ENCODE measurements at regions not wholly inside any gene's neighbourhood (a gene's known extent, or its start where the extent isn't known, plus 50 kb on each side); places are given as distances from the start of the nearest gene placed in this dataset.

- no peaks in the 10 kb centered on the region for H3K4me1 ChIP-seq (ENCODE audit: insufficient read depth, low read length)
- DNase-seq (no peak), ATAC-seq (no peak)
- H3K36me3 ChIP-seq (ENCODE audit: low read depth, low read length) = no peaks in the 10 kb centered on the region
- no peak overlapping the region for H2AFZ ChIP-seq (ENCODE audit: low read length)
- no peak overlapping the region for H3K4me2 ChIP-seq (ENCODE audit: low read length)
- H3K27ac ChIP-seq (ENCODE audit: low read length) = no peak overlapping the region
- no TSS peak for BruUV-seq (replicated peaks)
- CTCF ChIA-PET = no interaction called here
- H4K20me1 ChIP-seq (ENCODE audit: low read length) = no peaks in the 10 kb centered on the region
- no peak overlapping the region for H3K4me3 ChIP-seq (ENCODE audit: low read length)
- no peaks in the 10 kb centered on the region for H3F3A ChIP-seq (ENCODE audit: low read length, unreplicated experiment)
- intact Hi-C loops (cut with micrococcal nuclease) = no loop called here
- TF ChIP-seq EZH2 (IDR thresholded peaks at IDR 0.05; ENCODE audit: low read length, unreplicated experiment) (no peak), CTCF (conservative IDR thresholded peaks at IDR 0.05; ENCODE audit: low read depth, low read length) (no peak), EZH2phosphoT487 (IDR thresholded peaks at IDR 0.05; ENCODE audit: borderline replicate concordance, low read length) (no peak)
- H3K27me3 ChIP-seq (ENCODE audit: low read length) = no peaks in the 10 kb centered on the region
- H3K9me2 ChIP-seq (replicated peaks; ENCODE audit: low read length) = no peaks in the 10 kb centered on the region
- H3K9ac ChIP-seq (ENCODE audit: low read length) = no peak overlapping the region
- POLR2A ChIA-PET (ENCODE audit: unreplicated experiment) = no interaction called here
- no peaks in the 10 kb centered on the region for H3K9me3 ChIP-seq (ENCODE audit: low read length)
- H3K79me2 ChIP-seq (ENCODE audit: low read length) = no peaks in the 10 kb centered on the region
Measured at GRCh38 chr16:52825892-52826291, 226.8 kb downstream of the CHD9NB start.

DNA sequence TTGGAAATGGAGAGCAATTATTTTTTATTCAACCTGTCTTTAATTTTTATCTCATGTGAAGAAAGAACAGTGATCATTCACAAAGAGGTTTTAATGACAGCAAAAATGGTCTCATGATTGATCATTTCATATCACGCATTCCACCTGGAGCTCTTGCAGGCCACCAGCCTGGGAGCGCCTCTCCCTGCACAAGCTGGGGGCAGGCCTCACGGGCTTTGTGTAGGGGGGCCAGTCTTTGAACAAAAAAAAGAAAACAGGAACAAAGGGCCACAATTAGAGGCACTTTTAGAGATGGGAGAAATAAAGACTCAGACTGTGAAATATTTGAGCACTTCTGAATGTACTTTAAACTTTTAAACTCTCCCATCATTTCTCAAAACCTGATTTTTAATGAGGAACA lies 232.9 kb downstream of the CHD9NB start:
- no TSS peak for BruUV-seq (replicated peaks)
- Histone ChIP-seq H3K27ac (ENCODE audit: low read length) (no peak overlapping the region), H3K27me3 (ENCODE audit: low read length) (no peaks in the 10 kb centered on the region), H4K20me1 (ENCODE audit: low read length) (no peaks in the 10 kb centered on the region), H3K36me3 (ENCODE audit: low read depth, low read length) (no peaks in the 10 kb centered on the region), H2AFZ (ENCODE audit: low read length) (no peak overlapping the region), H3K9ac (ENCODE audit: low read length) (no peak overlapping the region), H3K4me1 (ENCODE audit: insufficient read depth, low read length) (no peaks in the 10 kb centered on the region), H3K79me2 (ENCODE audit: low read length) (no peaks in the 10 kb centered on the region), H3K4me3 (ENCODE audit: low read length) (no peak overlapping the region), H3K9me2 (replicated peaks; ENCODE audit: low read length) (no peaks in the 10 kb centered on the region), H3K4me2 (ENCODE audit: low read length) (no peak overlapping the region), H3F3A (ENCODE audit: low read length, unreplicated experiment) (no peaks in the 10 kb centered on the region), H3K9me3 (ENCODE audit: low read length) (no peaks in the 10 kb centered on the region)
- no peak for DNase-seq
- ATAC-seq = no peak
- intact Hi-C loops (cut with micrococcal nuclease) = no loop called here
- POLR2A ChIA-PET (ENCODE audit: unreplicated experiment) = no interaction called here
- CTCF ChIA-PET = no interaction called here
- TF ChIP-seq EZH2 (IDR thresholded peaks at IDR 0.05; ENCODE audit: low read length, unreplicated experiment) = no peak

GRCh38 chr16:52819405-52819804 lies 233.3 kb downstream of the CHD9NB start:
- POLR2A ChIA-PET (ENCODE audit: unreplicated experiment) = no interaction called here

More at GRCh38 chr16:52819405-52819804, 233.3 kb downstream of the CHD9NB start:
- no peaks in the 10 kb centered on the region for H3K9me2 ChIP-seq (replicated peaks; ENCODE audit: low read length)
- TF ChIP-seq EZH2 (IDR thresholded peaks at IDR 0.05; ENCODE audit: low read length, unreplicated experiment) = no peak
- TF ChIP-seq EZH2phosphoT487 (IDR thresholded peaks at IDR 0.05; ENCODE audit: borderline replicate concordance, low read length) = no peak
- TF ChIP-seq CTCF (conservative IDR thresholded peaks at IDR 0.05; ENCODE audit: low read depth, low read length) = no peak
- H3F3A ChIP-seq (ENCODE audit: low read length, unreplicated experiment) = no peaks in the 10 kb centered on the region
- H3K27ac ChIP-seq (ENCODE audit: low read length) = no peak overlapping the region
- H3K9me3 ChIP-seq (ENCODE audit: low read length) = no peaks in the 10 kb centered on the region
- no peaks in the 10 kb centered on the region for H3K27me3 ChIP-seq (ENCODE audit: low read length)
- DNase-seq = no peak
- H3K79me2 ChIP-seq (ENCODE audit: low read length) = no peaks in the 10 kb centered on the region
- intact Hi-C loops (cut with micrococcal nuclease) = no loop called here
- CTCF ChIA-PET = no interaction called here
- no peak for ATAC-seq
- no TSS peak for BruUV-seq (replicated peaks)
- no peak overlapping the region for H3K4me3 ChIP-seq (ENCODE audit: low read length)
- no peaks in the 10 kb centered on the region for H4K20me1 ChIP-seq (ENCODE audit: low read length)
- no peaks in the 10 kb centered on the region for H3K36me3 ChIP-seq (ENCODE audit: low read depth, low read length)
- no peak overlapping the region for H3K9ac ChIP-seq (ENCODE audit: low read length)
- H3K4me2 ChIP-seq (ENCODE audit: low read length) = no peak overlapping the region
- no peaks in the 10 kb centered on the region for H3K4me1 ChIP-seq (ENCODE audit: insufficient read depth, low read length)
- no peak overlapping the region for H2AFZ ChIP-seq (ENCODE audit: low read length)

All from PC-3 (cell line).